H1 (cell line): ENCODE measurements at regions not wholly inside any gene's neighbourhood (a gene's known extent, or its start where the extent isn't known, plus 50 kb on each side); places are given as distances from the start of the nearest gene placed in this dataset.
A peak's percentile ranks its signal among the peaks of the same experiment; 100 is the strongest.

Experiments used
- CTCF ChIA-PET: fragments of 300-600 bp; sonication (Branson Sonifier 250); formaldehyde crosslinking; loops from one replicate; lab custom pipeline; 2021; ENCODE audit not compliant: partially characterized antibody; lab: Charles Lee
- POLR2A ChIA-PET: fragments of 300-600 bp; sonication (Branson Sonifier 250); formaldehyde crosslinking; loops from one replicate; lab custom pipeline; 2021; ENCODE audit warnings: inconsistent platforms; ENCODE audit not compliant: partially characterized antibody; lab: Charles Lee
- DNase-seq, 2 experiments: peaks; one replicate each; pipeline versions ENCODE4 v3.0.0 to v3.0.0-alpha.2; 2010 to 2022; ENCODE audit warnings: low spot score in 2 of 2, low read depth in 1 of 2, mixed read lengths in 1 of 2
- FAIRE-seq: peaks from 2 replicates; lab custom pipeline; 2011; peaks lifted over from hg19 to GRCh38; lab: Jason Lieb, UNC
- H2AFZ ChIP-seq: 2 replicates; pipeline ENCODE4 v1.8.1; 2012; ENCODE audit warnings: low read length, inconsistent platforms
- H2AK5ac ChIP-seq: 2 replicates; pipeline ENCODE4 v1.6.1; 2013; ENCODE audit warnings: low read depth, low read length
- H2BK120ac ChIP-seq: replicated peaks from 2 replicates; pipeline ENCODE3; 2013; ENCODE audit warnings: low read depth, low read length, inconsistent platforms
- H2BK12ac ChIP-seq: 2 replicates; pipeline ENCODE4 v1.6.1; 2013; ENCODE audit warnings: low read depth, low read length
- H2BK15ac ChIP-seq: 2 replicates; pipeline ENCODE4 v1.6.1; 2013; ENCODE audit warnings: low read length
- H2BK20ac ChIP-seq: 2 replicates; pipeline ENCODE4 v1.6.1; 2013; ENCODE audit warnings: low read length
- H2BK5ac ChIP-seq: 2 replicates; pipeline ENCODE4 v1.6.1; 2013; ENCODE audit warnings: low read depth, low read length
- H3K14ac ChIP-seq: 2 replicates; pipeline ENCODE4 v1.6.1; 2013; ENCODE audit warnings: inconsistent platforms; ENCODE audit not compliant: insufficient read length
- H3K18ac ChIP-seq: 2 replicates; pipeline ENCODE4 v1.6.1; 2013; ENCODE audit warnings: low read length; ENCODE audit errors: extremely low read depth
- H3K23ac ChIP-seq: 2 replicates; pipeline ENCODE4 v1.6.1; 2013; ENCODE audit warnings: inconsistent platforms; ENCODE audit not compliant: insufficient read length
- H3K23me2 ChIP-seq: 2 replicates; pipeline ENCODE4 v1.6.1; 2013; ENCODE audit warnings: low read depth, low read length
- H3K27ac ChIP-seq: 2 replicates; pipeline ENCODE4 v1.6.1; 2011; ENCODE audit warnings: low read depth, low read length, inconsistent platforms
- H3K27me3 ChIP-seq, 4 experiments: replicated peaks in 1 of 4; 1 replicate in 1 of 4; 2 replicates in 3 of 4; pipeline versions ENCODE4 v1.6.1 to v1.8.1; 2011 to 2013; ENCODE audit warnings: low read length in 3 of 4, mild to moderate bottlenecking in 3 of 4, inconsistent platforms in 2 of 4, mixed read lengths in 2 of 4, moderate library complexity in 1 of 4; ENCODE audit not compliant: control insufficient read depth in 3 of 4, insufficient read depth in 3 of 4; ENCODE audit errors: extremely low read depth in 1 of 4
- H3K36me3 ChIP-seq, 4 experiments: 2 replicates each; pipeline versions ENCODE4 v1.6.1 to v1.8.1; 2011 to 2013; ENCODE audit warnings: mild to moderate bottlenecking in 4 of 4, low read length in 3 of 4, moderate library complexity in 2 of 4, control low read depth in 1 of 4, inconsistent platforms in 1 of 4; ENCODE audit not compliant: insufficient read depth in 4 of 4, control insufficient read depth in 2 of 4
- H3K4ac ChIP-seq: replicated peaks from 2 replicates; pipeline ENCODE3; 2013; ENCODE audit warnings: low read length, low read depth, mixed read lengths, inconsistent platforms; ENCODE audit not compliant: insufficient read length
- H3K4me1 ChIP-seq, 4 experiments: replicated peaks in 1 of 4; 1 replicate in 1 of 4; 2 replicates in 3 of 4; pipeline versions ENCODE4 v1.6.1 to v1.8.1; 2011 to 2013; ENCODE audit warnings: low read length in 3 of 4, inconsistent platforms in 2 of 4, mixed read lengths in 1 of 4; ENCODE audit not compliant: insufficient read depth in 4 of 4, control insufficient read depth in 3 of 4
- H3K4me2 ChIP-seq, 2 experiments: 2 replicates each; pipeline versions ENCODE4 v1.6.1 to v1.8.1; 2011 to 2013; ENCODE audit warnings: low read depth in 2 of 2, low read length in 2 of 2, control low read depth in 1 of 2, inconsistent platforms in 1 of 2, mild to moderate bottlenecking in 1 of 2; ENCODE audit not compliant: insufficient read depth in 1 of 2
- H3K4me3 ChIP-seq, 4 experiments: fragments of 200-600, 300-600 bp in 1 of 4; sonication (generic), shearing (Covaris generic), sonication (Bioruptor Twin) in 1 of 4; 2 replicates each; pipeline versions ENCODE4 v1.5.1 to v1.8.1; 2011 to 2016; ENCODE audit warnings: low read length in 4 of 4, low read depth in 3 of 4, control low read depth in 2 of 4, inconsistent platforms in 2 of 4, mild to moderate bottlenecking in 2 of 4, mixed read lengths in 1 of 4, moderate library complexity in 1 of 4; ENCODE audit not compliant: insufficient read depth in 2 of 4; ENCODE audit errors: extremely low read depth in 1 of 4
- H3K56ac ChIP-seq: replicated peaks from 2 replicates; pipeline ENCODE3; 2013; ENCODE audit warnings: low read depth, mild to moderate bottlenecking, mixed read lengths, low read length, inconsistent platforms; ENCODE audit not compliant: insufficient read length
- H3K79me1 ChIP-seq: 2 replicates; pipeline ENCODE4 v1.6.1; 2013; ENCODE audit warnings: low read depth, low read length, control low read depth
- H3K79me2 ChIP-seq, 2 experiments: 2 replicates each; pipeline versions ENCODE4 v1.6.1 to v1.8.1; 2012 to 2013; ENCODE audit warnings: low read length in 2 of 2, mild to moderate bottlenecking in 2 of 2, inconsistent platforms in 1 of 2; ENCODE audit not compliant: insufficient read depth in 2 of 2, control insufficient read depth in 1 of 2
- H3K9ac ChIP-seq, 4 experiments: replicated peaks in 1 of 4; 1 replicate in 1 of 4; 2 replicates in 3 of 4; pipeline versions ENCODE4 v1.6.1 to v1.8.1; 2011 to 2013; ENCODE audit warnings: low read depth in 3 of 4, low read length in 3 of 4, control low read depth in 2 of 4, mild to moderate bottlenecking in 2 of 4, moderate library complexity in 2 of 4, inconsistent platforms in 1 of 4; ENCODE audit errors: extremely low read depth in 1 of 4
- H3K9me3 ChIP-seq, 2 experiments: 2 replicates each; pipeline versions ENCODE4 v1.6.1 to v1.8.1; 2012 to 2013; ENCODE audit warnings: mild to moderate bottlenecking in 2 of 2, moderate library complexity in 2 of 2, control low read depth in 1 of 2, inconsistent platforms in 1 of 2, low read depth in 1 of 2, low read length in 1 of 2, mixed read lengths in 1 of 2; ENCODE audit not compliant: insufficient read depth in 2 of 2
- H4K20me1 ChIP-seq, 2 experiments: replicated peaks in 1 of 2; 2 replicates each; pipeline versions ENCODE3 to v1.8.1; 2011 to 2013; ENCODE audit warnings: inconsistent platforms in 2 of 2, low read length in 2 of 2, mild to moderate bottlenecking in 1 of 2; ENCODE audit not compliant: insufficient read depth in 2 of 2, control insufficient read depth in 1 of 2
- H4K5ac ChIP-seq: 2 replicates; pipeline ENCODE4 v1.6.1; 2013; ENCODE audit warnings: low read length, low read depth, mixed read lengths, inconsistent platforms; ENCODE audit not compliant: insufficient read length
- H4K8ac ChIP-seq: 2 replicates; pipeline ENCODE4 v1.8.0; 2013; ENCODE audit warnings: mild to moderate bottlenecking, moderate library complexity, low read length, inconsistent platforms; ENCODE audit not compliant: insufficient read depth; ENCODE audit errors: extremely low read depth
- H4K91ac ChIP-seq: replicated peaks from 2 replicates; pipeline ENCODE3; 2013; ENCODE audit warnings: low read length, mixed read lengths, inconsistent platforms; ENCODE audit not compliant: insufficient read length
- CBX5 ChIP-seq: fragments of 300-800, 300-1000 bp; sonication (generic); IDR thresholded peaks from 2 replicates; pipeline ENCODE4 v1.7.1; 2016; ENCODE audit warnings: antibody characterized with exemption, low read length, low read depth
- CEBPB ChIP-seq: IDR thresholded peaks from 2 replicates; pipeline ENCODE4 v1.6.1; 2012; ENCODE audit warnings: low read depth, low read length
- EGR1 ChIP-seq: IDR thresholded peaks from 2 replicates; pipeline ENCODE4 v1.6.1; 2011; ENCODE audit warnings: low read depth, low read length, borderline replicate concordance
- FOSL1 ChIP-seq: IDR thresholded peaks from 2 replicates; pipeline ENCODE4 v1.6.1; 2011; ENCODE audit warnings: mild to moderate bottlenecking, low read depth, low read length, moderate library complexity; ENCODE audit not compliant: insufficient read depth
- JUND ChIP-seq: IDR thresholded peaks from 2 replicates; pipeline ENCODE4 v1.6.1; 2011; ENCODE audit warnings: mild to moderate bottlenecking, improper control_type of control experiment, low read length
- POU5F1 ChIP-seq: IDR thresholded peaks from 2 replicates; pipeline ENCODE4 v1.6.1; 2011; ENCODE audit warnings: low read depth, mild to moderate bottlenecking, low read length, moderate library complexity
- RFX5 ChIP-seq: IDR thresholded peaks from 2 replicates; pipeline ENCODE4 v1.6.1; 2011; ENCODE audit warnings: low read depth, low read length, improper control_type of control experiment, borderline replicate concordance
- RNF2 ChIP-seq: fragments of 200-900, 300-1000 bp; sonication (generic); IDR thresholded peaks from 2 replicates; pipeline ENCODE4 v1.7.1; 2016; ENCODE audit warnings: borderline replicate concordance, low read depth, mild to moderate bottlenecking, antibody characterized with exemption, low read length; ENCODE audit not compliant: poor library complexity, severe bottlenecking; ENCODE audit errors: missing control alignments
- SP2 ChIP-seq: IDR thresholded peaks from 2 replicates; pipeline ENCODE4 v1.6.1; 2012; ENCODE audit warnings: mild to moderate bottlenecking, low read length, inconsistent platforms
- TCF12 ChIP-seq: IDR thresholded peaks from 2 replicates; pipeline ENCODE4 v1.6.1; 2011; ENCODE audit warnings: low read depth, mild to moderate bottlenecking, low read length
- WGBS, 2 experiments: shearing (Covaris generic) in 1 of 2; methylation state at CpG; one replicate each; pipeline versions ENCODE4 v1.1.6 to v1.1.7; 2013 to 2015; ENCODE audit warnings: low lambda C conversion rate in 2 of 2, mixed read lengths in 2 of 2, inconsistent platforms in 1 of 2, low coverage in 1 of 2, missing lambda C conversion rate in 1 of 2; ENCODE audit not compliant: insufficient replicate concordance in 2 of 2, insufficient coverage in 1 of 2, insufficient read length in 1 of 2; ENCODE audit errors: extremely low coverage in 1 of 2, missing lambda C conversion rate in 1 of 2; 5-methylcytosine and 5-hydroxymethylcytosine counted together
- TF ChIP-seq, protein P1 (sequence below): IDR thresholded peaks from 2 replicates; pipeline ENCODE4 v1.6.1; 2012; ENCODE audit warnings: inconsistent platforms

DNA sequence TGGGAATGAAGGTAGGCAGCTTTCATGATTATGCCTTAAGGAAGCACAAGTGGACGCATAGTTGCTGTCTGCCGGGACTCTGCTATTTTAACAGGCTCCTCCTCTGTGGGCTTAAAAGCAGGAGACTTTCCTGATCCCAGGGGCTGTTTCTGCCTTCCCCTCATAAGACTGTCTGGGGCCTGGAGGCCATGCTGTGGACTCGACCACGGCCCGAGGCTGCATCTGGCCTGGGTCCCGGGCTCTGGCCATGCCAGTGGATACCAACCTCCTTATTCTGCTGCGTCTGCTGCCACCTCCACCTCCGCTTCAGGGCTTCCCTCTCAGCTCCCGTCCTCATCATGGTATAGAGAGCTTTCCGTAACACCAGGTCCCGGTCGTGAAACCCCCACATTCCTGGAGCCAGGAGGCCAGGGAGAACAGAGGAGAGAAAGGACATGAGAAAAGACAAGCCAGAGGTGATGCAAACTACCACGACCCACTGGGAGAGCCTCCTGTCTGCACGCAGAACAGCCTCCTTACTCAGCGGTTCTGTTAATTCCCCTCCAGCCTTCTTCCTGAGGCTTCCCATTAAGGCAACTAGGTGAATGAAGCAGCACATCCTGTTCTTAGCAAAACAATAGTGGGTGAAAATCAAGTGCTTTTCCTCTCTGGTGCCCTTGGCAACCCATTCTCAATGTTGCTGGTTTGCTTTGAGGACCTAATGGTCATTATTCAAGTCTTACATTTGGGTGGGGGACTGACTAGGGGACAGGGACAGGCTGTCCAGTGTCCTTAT lies 200.5 kb downstream of the KLF13 start:
- Histone ChIP-seq H4K8ac (no peak overlapping the region), H3K9me3 (no peaks in the 10 kb centered on the region), H3K4ac (no peak overlapping the region), H3K4me3 (no peak overlapping the region), H2BK5ac (no peak overlapping the region; the same call in 1 of the 2 replicates), H2BK120ac (no peak overlapping the region), H2BK12ac (peak overlapping the region; percentile 80; the same call in 1 of the 2 replicates), H3K56ac (no peak overlapping the region), H3K23ac (no peak overlapping the region), H4K20me1 (no peaks in the 10 kb centered on the region), H3K79me1 (no peaks in the 10 kb centered on the region), H2BK15ac (no peak overlapping the region), H4K5ac (no peak overlapping the region), H3K36me3 (no peaks in the 10 kb centered on the region), H3K79me2 (no peaks in the 10 kb centered on the region), H3K4me1 (peaks cover 0 to 3% (median 1%) of the 10 kb centered on the region in 4 experiments; a peak in 4 of 7 replicates), H4K91ac (no peak overlapping the region), H3K18ac (no peak overlapping the region; the same call in 1 of the 2 replicates), H2AK5ac (0 out of 2 replicates have a peak overlapping the region, but pooled peaks have one; percentile 13), H3K27ac (no peak overlapping the region), H3K9ac (no peak overlapping the region), H2AFZ (no peak overlapping the region), H3K4me2 (no peak overlapping the region), H3K23me2 (no peaks in the 10 kb centered on the region), H3K27me3 (no peaks in the 10 kb centered on the region), H3K14ac (no peak overlapping the region), H2BK20ac (no peak overlapping the region; the same call in 1 of the 2 replicates)
- peak in 1 of 2 experiments; percentile 45 for DNase-seq
- ChIA-PET POLR2A (no interaction called here), CTCF (interaction anchor here (1.3 kb wide), 1 partner anchor 40 kb away, joined by 4 read pairs; no protein-coding TSS in a partner anchor)
- peak; percentile 13 for FAIRE-seq
- 77% methylated on average over 14 of the region's 15 CpGs; no CpG with 5 or more reads in 1 of the 2 experiments for WGBS, 2 experiments
- no peak for TF ChIP-seq SP2
- TF ChIP-seq, protein P1, sequence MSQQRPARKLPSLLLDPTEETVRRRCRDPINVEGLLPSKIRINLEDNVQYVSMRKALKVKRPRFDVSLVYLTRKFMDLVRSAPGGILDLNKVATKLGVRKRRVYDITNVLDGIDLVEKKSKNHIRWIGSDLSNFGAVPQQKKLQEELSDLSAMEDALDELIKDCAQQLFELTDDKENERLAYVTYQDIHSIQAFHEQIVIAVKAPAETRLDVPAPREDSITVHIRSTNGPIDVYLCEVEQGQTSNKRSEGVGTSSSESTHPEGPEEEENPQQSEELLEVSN = no peak
- TF ChIP-seq CEBPB = no peak
- TF ChIP-seq POU5F1 = no peak
- TF ChIP-seq RNF2 = no peak
- no peak for TF ChIP-seq TCF12
- TF ChIP-seq JUND = no peak
- TF ChIP-seq CBX5 = no peak
- TF ChIP-seq FOSL1 = no peak
- no peak for TF ChIP-seq RFX5
- no peak for TF ChIP-seq EGR1
